Fibroblast of lung (primary cell): ENCODE measurements at regions not wholly inside any gene's neighbourhood (a gene's known extent, or its start where the extent isn't known, plus 50 kb on each side); places are given as distances from the start of the nearest gene placed in this dataset.

Source experiments
- DNase-seq, 2 donors: peaks; one replicate each; pipeline versions ENCODE4 v3.0.0 to v3.0.0-alpha.2; 2010; ENCODE audit warnings: low read depth in 2 of 2
- H2AFZ ChIP-seq: 2 replicates; pipeline ENCODE4 v1.5.1; 2012; ENCODE audit warnings: low read length, control low read depth, inconsistent platforms
- H3K27ac ChIP-seq: 2 replicates; pipeline ENCODE4 v1.5.1; 2011; ENCODE audit warnings: low read length, control low read depth; ENCODE audit not compliant: insufficient read depth
- H3K27me3 ChIP-seq: 2 replicates; pipeline ENCODE4 v1.5.1; 2011; ENCODE audit warnings: mild to moderate bottlenecking, low read length; ENCODE audit not compliant: control insufficient read depth, insufficient read depth
- H3K36me3 ChIP-seq: 2 replicates; pipeline ENCODE4 v1.5.1; 2011; ENCODE audit warnings: low read length; ENCODE audit not compliant: control insufficient read depth, insufficient read depth
- H3K4me1 ChIP-seq: 2 replicates; pipeline ENCODE4 v1.5.1; 2011; ENCODE audit warnings: low read length; ENCODE audit not compliant: control insufficient read depth, insufficient read depth; ENCODE audit errors: extremely low read depth
- H3K4me2 ChIP-seq: 2 replicates; pipeline ENCODE4 v1.5.1; 2011; ENCODE audit warnings: low read length, control low read depth; ENCODE audit not compliant: insufficient read depth; ENCODE audit errors: extremely low read depth
- H3K4me3 ChIP-seq, 4 experiments: fragments of 200-600 bp in 1 of 4; sonication (generic) in 1 of 4; replicated peaks in 1 of 4; 2 replicates each; pipeline ENCODE4 v1.5.1; 2011 to 2016; ENCODE audit warnings: low read length in 4 of 4, low read depth in 3 of 4, mild to moderate bottlenecking in 3 of 4, control low read depth in 2 of 4, inconsistent platforms in 1 of 4, mixed read lengths in 1 of 4; ENCODE audit not compliant: insufficient read depth in 1 of 4; ENCODE audit errors: control extremely low read depth in 1 of 4
- H3K79me2 ChIP-seq: 2 replicates; pipeline ENCODE4 v1.5.1; 2012; ENCODE audit warnings: mild to moderate bottlenecking, low read length, inconsistent platforms; ENCODE audit not compliant: control insufficient read depth, insufficient read depth
- H3K9ac ChIP-seq: 2 replicates; pipeline ENCODE4 v1.5.1; 2011; ENCODE audit warnings: mild to moderate bottlenecking, low read length, control low read depth; ENCODE audit not compliant: insufficient read depth
- H3K9me3 ChIP-seq: 2 replicates; pipeline ENCODE4 v1.5.1; 2012; ENCODE audit warnings: low read depth, low read length; ENCODE audit not compliant: control insufficient read depth, insufficient read depth
- H4K20me1 ChIP-seq: 2 replicates; pipeline ENCODE4 v1.5.1; 2011; ENCODE audit warnings: low read length; ENCODE audit not compliant: control insufficient read depth, insufficient read depth; ENCODE audit errors: extremely low read depth
- EZH2 ChIP-seq: IDR thresholded peaks from 2 replicates; pipeline ENCODE4 v1.5.1; 2012; ENCODE audit warnings: low read length, control low read depth, mild to moderate bottlenecking; ENCODE audit errors: missing control alignments
- TF ChIP-seq, protein P1 (sequence below), 2 donors: IDR thresholded peaks in 1 of 2; conservative IDR thresholded peaks in 1 of 2; 1 replicate in 1 of 2; 2 replicates in 1 of 2; pipeline ENCODE4 v1.5.1; 2011 to 2012; ENCODE audit warnings: low read length in 2 of 2, control low read depth in 1 of 2, inconsistent platforms in 1 of 2, low read depth in 1 of 2, mild to moderate bottlenecking in 1 of 2

DNA sequence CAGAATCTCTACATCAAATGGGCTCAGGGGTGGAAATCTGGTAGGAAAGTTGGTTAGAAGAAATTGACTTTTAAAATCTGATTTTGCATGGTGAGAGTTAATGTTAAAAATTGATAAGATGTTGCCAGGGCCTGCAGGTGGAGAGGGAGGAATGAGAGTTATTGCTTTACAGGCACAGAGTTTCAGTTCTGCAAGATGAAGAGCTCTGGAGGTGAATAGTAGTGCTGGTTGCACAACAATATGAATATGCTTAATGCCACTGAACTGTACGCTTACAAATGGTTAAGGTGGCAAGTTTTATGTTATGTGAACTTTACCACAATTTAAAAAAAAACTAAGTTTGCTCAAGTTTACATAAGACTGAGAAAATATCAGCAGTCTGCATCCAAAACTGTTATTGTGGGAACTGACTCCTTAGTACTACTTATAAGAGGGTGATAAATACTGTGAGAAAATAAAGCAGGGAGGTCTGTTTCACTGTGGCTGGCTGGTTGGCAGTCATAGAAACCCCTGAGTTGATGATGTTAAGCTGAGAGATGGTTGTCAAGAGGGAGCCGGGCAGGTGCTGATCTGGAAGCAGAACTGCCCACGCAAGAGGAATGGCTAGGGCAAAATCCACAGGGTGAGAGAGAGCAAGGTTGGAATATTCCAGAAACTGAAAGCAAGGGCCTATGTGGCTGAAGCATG lies 144.9 kb downstream of the EDEM1 start:
- Histone ChIP-seq H3K27me3 (no peaks in the 10 kb centered on the region), H2AFZ (no peak overlapping the region), H3K79me2 (no peaks in the 10 kb centered on the region), H3K4me2 (no peak overlapping the region), H3K9ac (no peak overlapping the region), H3K4me3 (no peak overlapping the region), H3K4me1 (no peaks in the 10 kb centered on the region), H3K36me3 (no peaks in the 10 kb centered on the region), H4K20me1 (no peaks in the 10 kb centered on the region), H3K27ac (no peak overlapping the region), H3K9me3 (no peaks in the 10 kb centered on the region)
- no peak for DNase-seq
- no peak for TF ChIP-seq EZH2
- TF ChIP-seq, protein P1, sequence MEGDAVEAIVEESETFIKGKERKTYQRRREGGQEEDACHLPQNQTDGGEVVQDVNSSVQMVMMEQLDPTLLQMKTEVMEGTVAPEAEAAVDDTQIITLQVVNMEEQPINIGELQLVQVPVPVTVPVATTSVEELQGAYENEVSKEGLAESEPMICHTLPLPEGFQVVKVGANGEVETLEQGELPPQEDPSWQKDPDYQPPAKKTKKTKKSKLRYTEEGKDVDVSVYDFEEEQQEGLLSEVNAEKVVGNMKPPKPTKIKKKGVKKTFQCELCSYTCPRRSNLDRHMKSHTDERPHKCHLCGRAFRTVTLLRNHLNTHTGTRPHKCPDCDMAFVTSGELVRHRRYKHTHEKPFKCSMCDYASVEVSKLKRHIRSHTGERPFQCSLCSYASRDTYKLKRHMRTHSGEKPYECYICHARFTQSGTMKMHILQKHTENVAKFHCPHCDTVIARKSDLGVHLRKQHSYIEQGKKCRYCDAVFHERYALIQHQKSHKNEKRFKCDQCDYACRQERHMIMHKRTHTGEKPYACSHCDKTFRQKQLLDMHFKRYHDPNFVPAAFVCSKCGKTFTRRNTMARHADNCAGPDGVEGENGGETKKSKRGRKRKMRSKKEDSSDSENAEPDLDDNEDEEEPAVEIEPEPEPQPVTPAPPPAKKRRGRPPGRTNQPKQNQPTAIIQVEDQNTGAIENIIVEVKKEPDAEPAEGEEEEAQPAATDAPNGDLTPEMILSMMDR (conservative IDR thresholded peaks at IDR 0.05 in 1 of 2, IDR thresholded peaks at IDR 0.05 in 1 of 2; ENCODE audit: low read depth in 1 of 2, low read length in 2 of 2) = no peak

DNA sequence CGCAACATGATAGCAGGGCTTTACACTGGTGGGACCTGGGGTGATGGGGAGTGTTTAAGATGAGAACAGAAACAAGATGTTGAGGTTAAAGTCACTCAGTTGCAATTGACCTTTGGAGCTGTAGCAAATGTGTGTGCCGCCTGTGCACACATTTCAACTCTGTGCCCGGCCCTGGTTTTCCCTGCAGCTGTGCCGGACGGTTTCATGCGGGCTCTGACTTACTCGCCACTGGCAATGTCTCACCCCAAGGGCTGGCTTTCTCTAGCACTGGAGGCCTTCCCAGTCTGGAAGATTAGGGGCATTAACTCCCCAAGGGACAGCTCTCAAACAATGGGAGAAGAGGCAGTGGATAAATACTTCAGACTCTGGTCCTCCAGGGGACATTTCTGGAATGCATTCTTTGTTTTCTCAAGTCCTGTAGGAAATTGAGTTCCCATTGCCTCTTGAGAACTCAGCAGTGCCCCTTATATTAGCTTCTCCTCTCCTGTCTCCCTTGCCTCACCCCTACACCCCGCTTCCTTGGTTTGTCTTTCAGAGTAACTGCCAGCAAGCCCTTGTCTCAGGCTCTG lies 152.5 kb downstream of the EDEM1 start:
- no peak overlapping the region for H3K4me2 ChIP-seq
- H2AFZ ChIP-seq = no peak overlapping the region
- H3K9ac ChIP-seq = no peak overlapping the region
- H3K27me3 ChIP-seq = no peaks in the 10 kb centered on the region
- no peaks in the 10 kb centered on the region for H3K79me2 ChIP-seq
- no peaks in the 10 kb centered on the region for H3K4me1 ChIP-seq
- no peak overlapping the region for H3K4me3 ChIP-seq
- H3K36me3 ChIP-seq = no peaks in the 10 kb centered on the region
- no peak overlapping the region for H3K27ac ChIP-seq
- no peaks in the 10 kb centered on the region for H3K9me3 ChIP-seq
- TF ChIP-seq, protein P1 (conservative IDR thresholded peaks at IDR 0.05 in 1 of 2, IDR thresholded peaks at IDR 0.05 in 1 of 2; ENCODE audit: low read depth in 1 of 2, low read length in 2 of 2) = no peak
- TF ChIP-seq EZH2 = no peak
- no peaks in the 10 kb centered on the region for H4K20me1 ChIP-seq
- no peak for DNase-seq

DNA sequence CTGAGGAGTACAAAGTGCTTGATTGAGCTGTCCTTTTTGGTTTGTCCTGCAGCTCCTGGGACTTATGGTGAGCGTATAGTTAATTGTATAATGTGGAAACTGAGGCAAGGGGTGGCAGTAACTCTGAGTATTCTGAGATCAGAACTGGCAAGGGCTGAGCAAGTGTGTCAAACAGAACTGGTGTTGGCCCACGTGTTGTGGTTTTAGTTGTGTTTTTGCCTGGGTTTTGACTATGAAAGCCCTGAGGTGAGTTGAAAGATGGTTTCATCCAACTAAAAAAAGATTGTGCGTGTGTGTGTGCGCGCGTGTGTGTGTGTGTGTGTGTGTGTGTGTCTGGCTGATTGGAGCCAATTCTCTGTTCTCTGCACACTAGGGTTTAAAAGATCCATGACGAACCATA lies 154.1 kb downstream of the EDEM1 start:
- Histone ChIP-seq H3K79me2 (no peaks in the 10 kb centered on the region), H3K9ac (no peak overlapping the region)
- TF ChIP-seq, protein P1 (conservative IDR thresholded peaks at IDR 0.05 in 1 of 2, IDR thresholded peaks at IDR 0.05 in 1 of 2; ENCODE audit: low read depth in 1 of 2, low read length in 2 of 2) = no peak
- no peak for TF ChIP-seq EZH2

More for the DNA sequence above, 154.1 kb downstream of the EDEM1 start:
- H3K4me1 ChIP-seq = no peaks in the 10 kb centered on the region
- no peak overlapping the region for H3K27ac ChIP-seq
- no peaks in the 10 kb centered on the region for H3K27me3 ChIP-seq
- no peak overlapping the region for H3K4me3 ChIP-seq
- DNase-seq = no peak
- H3K36me3 ChIP-seq = no peaks in the 10 kb centered on the region
- H2AFZ ChIP-seq = no peak overlapping the region
- H4K20me1 ChIP-seq = no peaks in the 10 kb centered on the region
- H3K4me2 ChIP-seq = no peak overlapping the region
- no peaks in the 10 kb centered on the region for H3K9me3 ChIP-seq
